ENCODE measurements at regions not wholly inside any gene's neighbourhood (a gene's known extent, or its start where the extent isn't known, plus 50 kb on each side); places are given as distances from the start of the nearest gene placed in this dataset.

- TF ChIP-seq CTCF (conservative IDR thresholded peaks at IDR 0.05 in 1 of 2, IDR thresholded peaks at IDR 0.05 in 1 of 2; ENCODE audit: extremely low read depth in 1 of 2, insufficient read depth in 1 of 2, low read depth in 1 of 2, low read length in 2 of 2), result no peak
- TF ChIP-seq EZH2 (IDR thresholded peaks at IDR 0.05; ENCODE audit: borderline replicate concordance, low read length), result no peak
Measured at GRCh38 chr18:40707797-40708196, 1247.2 kb upstream of the PIK3C3 start.
